Brain microvascular endothelial cell (primary cell): ENCODE measurements at regions not wholly inside any gene's neighbourhood (a gene's known extent, or its start where the extent isn't known, plus 50 kb on each side); places are given as distances from the start of the nearest gene placed in this dataset.

Experiments used
- DNase-seq: peaks from one replicate; pipeline ENCODE4 v3.0.0-alpha.2; 2020
- H3K27ac ChIP-seq: fragments of 250-450 bp; sonication (Bioruptor Pico); 2 replicates; pipeline ENCODE4 v1.5.1; 2020; ENCODE audit warnings: mild to moderate bottlenecking, moderate library complexity
- H3K27me3 ChIP-seq: fragments of 250-450 bp; sonication (Bioruptor Pico); replicated peaks from 2 replicates; pipeline ENCODE4 v1.5.1; 2020; ENCODE audit warnings: mild to moderate bottlenecking
- H3K36me3 ChIP-seq: fragments of 250-450 bp; sonication (Bioruptor Pico); replicated peaks from 2 replicates; pipeline ENCODE4 v1.5.1; 2020; ENCODE audit warnings: mild to moderate bottlenecking
- H3K4me3 ChIP-seq: 2 replicates; pipeline ENCODE4 v1.5.1; 2011; ENCODE audit warnings: low read depth, mild to moderate bottlenecking, control low read depth, low read length, moderate library complexity
- CTCF ChIP-seq: IDR thresholded peaks from 2 replicates; pipeline ENCODE4 v1.5.1; 2011; ENCODE audit warnings: low read depth, mild to moderate bottlenecking, moderate library complexity, low read length, control low read depth, inconsistent platforms; ENCODE audit errors: missing control alignments
- in situ Hi-C: cut with HindIII; loops from 2 replicates; pipeline ENCODE4 v1.10.0; 2017; ENCODE audit warnings: low sequenced_read_pairs, low pct_ligation_motif_present

GRCh38 chr2:120785228-120785966 lies 49.7 kb downstream of the GLI2 start:
- Histone ChIP-seq H3K27me3 (no peaks in the 10 kb centered on the region), H3K36me3 (no peaks in the 10 kb centered on the region), H3K27ac (no peak overlapping the region), H3K4me3 (no peak overlapping the region)
- no peak for TF ChIP-seq CTCF
- no peak for DNase-seq
- in situ Hi-C loops = loop anchor here (10.0 kb wide), 1 partner anchor 51 kb away; the partner anchor contains the start of gene GLI2

DNA sequence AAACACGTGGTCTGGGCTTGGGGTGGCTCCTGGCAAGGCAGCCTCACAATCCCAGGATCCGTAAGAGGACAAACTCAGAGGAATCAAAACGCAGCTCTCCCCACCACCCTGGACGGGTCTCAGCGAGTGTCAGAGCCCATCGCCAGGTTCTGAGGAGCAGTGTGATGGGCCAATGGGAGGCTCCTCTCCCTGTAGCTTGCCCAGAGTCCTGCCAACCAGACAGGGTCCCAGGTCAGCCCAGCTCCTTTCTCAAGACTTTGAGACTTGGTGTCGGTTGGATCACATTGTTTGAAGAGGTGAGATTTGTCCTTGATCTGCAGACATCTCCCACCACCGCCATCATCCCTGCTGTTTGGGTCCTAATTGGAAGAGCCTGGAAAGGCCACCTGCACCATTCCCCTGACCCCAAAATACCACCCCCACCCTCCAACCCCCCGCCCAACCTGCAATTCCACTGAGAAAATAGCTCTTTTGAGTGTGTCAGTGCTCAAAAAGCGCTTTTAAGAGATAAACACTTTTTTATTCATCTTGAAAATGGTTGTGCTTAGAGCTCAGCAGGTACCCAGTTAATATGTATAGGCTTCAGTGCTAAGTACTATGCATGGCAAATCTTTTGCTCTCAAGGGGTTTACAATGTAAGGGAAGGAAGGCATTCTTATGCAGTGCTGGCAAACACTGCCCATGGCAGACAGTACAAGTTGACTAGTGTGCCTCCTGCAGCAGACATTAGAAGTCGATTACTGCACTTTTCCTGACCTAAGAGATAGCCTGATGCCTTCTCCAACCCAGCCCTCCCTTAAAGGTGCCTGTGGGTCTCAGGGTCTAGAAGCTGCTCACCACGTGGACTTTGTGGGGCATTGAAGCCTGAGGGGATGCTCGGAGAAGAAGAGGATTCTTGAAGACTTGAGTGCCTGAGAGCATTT lies 50.6 kb downstream of the GLI2 start:
- Histone ChIP-seq H3K4me3 (no peak overlapping the region), H3K27ac (no peak overlapping the region), H3K36me3 (no peaks in the 10 kb centered on the region), H3K27me3 (no peaks in the 10 kb centered on the region)
- no peak for DNase-seq
- no peak for TF ChIP-seq CTCF
- in situ Hi-C loops = loop anchor here (10.0 kb wide), 1 partner anchor 51 kb away; the partner anchor contains the start of gene GLI2

DNA sequence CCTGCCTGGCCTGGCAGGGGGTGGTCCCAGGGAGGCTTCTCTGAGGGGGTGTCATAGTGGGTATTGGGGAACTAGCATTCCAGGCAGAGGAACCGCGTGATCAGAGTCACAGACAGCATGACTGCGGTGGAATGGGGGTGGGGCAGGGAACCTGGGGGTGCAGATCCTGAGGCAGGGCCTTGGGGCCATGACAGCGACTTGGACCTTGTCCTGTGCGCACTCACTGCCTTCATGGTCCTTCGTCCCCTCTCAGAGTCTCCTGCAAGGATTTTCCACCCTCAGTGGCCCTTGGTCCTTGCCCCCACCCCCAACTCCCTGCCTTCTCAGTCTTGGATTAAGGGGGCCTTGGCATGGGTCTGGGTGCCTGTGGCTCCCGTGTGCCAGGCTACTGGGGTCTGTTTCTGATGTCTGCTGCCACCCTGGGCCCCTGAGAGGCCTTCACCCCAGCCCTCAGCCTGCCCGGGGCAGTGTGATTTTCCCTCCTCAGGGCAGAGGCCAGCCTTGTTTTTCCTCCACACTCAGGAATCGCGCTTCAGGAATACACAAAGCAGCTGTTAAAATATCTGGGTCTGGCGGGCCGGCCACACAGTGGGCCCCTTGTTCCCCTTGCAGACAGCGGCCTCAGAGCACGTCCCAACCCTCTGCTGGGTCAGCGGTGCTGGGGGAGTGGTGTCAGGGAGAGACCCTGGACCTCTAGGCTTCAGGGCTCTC lies 51.6 kb downstream of the GLI2 start:
- Histone ChIP-seq H3K27ac (no peak overlapping the region), H3K27me3 (no peaks in the 10 kb centered on the region), H3K4me3 (no peak overlapping the region), H3K36me3 (no peaks in the 10 kb centered on the region)
- no peak for DNase-seq
- in situ Hi-C loops = loop anchor here (10.0 kb wide), 1 partner anchor 52 kb away; the partner anchor contains the start of gene GLI2
- TF ChIP-seq CTCF = no peak

GRCh38 chr2:120787822-120788700 lies 52.4 kb downstream of the GLI2 start:
- Histone ChIP-seq H3K27ac (no peak overlapping the region), H3K36me3 (no peaks in the 10 kb centered on the region), H3K27me3 (no peaks in the 10 kb centered on the region), H3K4me3 (no peak overlapping the region)
- in situ Hi-C loops = loop anchor here (10.0 kb wide), 1 partner anchor 53 kb away; the partner anchor contains the start of gene GLI2
- no peak for TF ChIP-seq CTCF
- DNase-seq = no peak

GRCh38 chr2:120791243-120791961 lies 55.7 kb downstream of the GLI2 start:
- TF ChIP-seq CTCF = no peak
- Histone ChIP-seq H3K36me3 (no peaks in the 10 kb centered on the region), H3K27me3 (no peaks in the 10 kb centered on the region), H3K4me3 (no peak overlapping the region), H3K27ac (no peak overlapping the region)
- in situ Hi-C loops = no loop called here
- no peak for DNase-seq
